CD4-positive, alpha-beta memory T cell (primary cell): ENCODE measurements at regions not wholly inside any gene's neighbourhood (a gene's known extent, or its start where the extent isn't known, plus 50 kb on each side); places are given as distances from the start of the nearest gene placed in this dataset.
A peak's percentile ranks its signal among the peaks of the same experiment; 100 is the strongest.
"Not testable (repeated sequence)": the region's sequence is repeated elsewhere in the genome, so short reads cannot be mapped to it uniquely, and the experiment has no call there.

Source experiments
- CTCF ChIA-PET: fragments of 350-600 bp; sonication (Branson Sonifier 250); formaldehyde crosslinking; loops from one replicate; lab custom pipeline; 2021; ENCODE audit warnings: inconsistent platforms; ENCODE audit not compliant: partially characterized antibody; lab: Charles Lee
- POLR2A ChIA-PET: fragments of 350-600 bp; sonication (Branson Sonifier 250); formaldehyde crosslinking; loops from one replicate; lab custom pipeline; 2021; ENCODE audit not compliant: partially characterized antibody; lab: Charles Lee
- DNase-seq, 5 donors: peaks; one replicate each; pipeline versions ENCODE4 v3.0.0 to v3.0.0-alpha.2; 2020 to 2022; ENCODE audit warnings: mixed read lengths in 1 of 5
- H3K27ac ChIP-seq: one replicate; pipeline ENCODE4 v1.7.0; 2013; ENCODE audit warnings: low read depth, low read length
- H3K27me3 ChIP-seq: 2 replicates; pipeline ENCODE4 v1.7.0; 2013; ENCODE audit warnings: mild to moderate bottlenecking, low read length, moderate library complexity; ENCODE audit not compliant: insufficient read depth
- H3K36me3 ChIP-seq: 2 replicates; pipeline ENCODE4 v1.7.0; 2013; ENCODE audit warnings: mild to moderate bottlenecking, low read length, moderate library complexity; ENCODE audit not compliant: insufficient read depth
- H3K4me1 ChIP-seq: 2 replicates; pipeline ENCODE4 v1.7.0; 2013; ENCODE audit warnings: mild to moderate bottlenecking, low read length, moderate library complexity; ENCODE audit not compliant: insufficient read depth
- H3K4me3 ChIP-seq, 2 donors: one replicate each; pipeline ENCODE4 v1.7.0; 2013; ENCODE audit warnings: low read length in 2 of 2, mild to moderate bottlenecking in 1 of 2
- H3K9me3 ChIP-seq, 2 donors: one replicate each; pipeline ENCODE4 v1.7.0; 2013; ENCODE audit warnings: low read length in 2 of 2, control low read depth in 1 of 2; ENCODE audit not compliant: control insufficient read depth in 1 of 2
- H3K27ac Mint-ChIP-seq, 7 donors: one replicate each; pipeline ENCODE4 v1.8.0; 2020 to 2021; ENCODE audit warnings: mixed read lengths in 7 of 7, mild to moderate bottlenecking in 6 of 7, inconsistent platforms in 3 of 7, moderate library complexity in 3 of 7
- H3K27me3 Mint-ChIP-seq, 2 donors: one replicate each; pipeline ENCODE4 v1.8.0; 2020 to 2021; ENCODE audit warnings: mixed read lengths in 2 of 2
- H3K36me3 Mint-ChIP-seq, 2 donors: one replicate each; pipeline ENCODE4 v1.8.0; 2020 to 2021; ENCODE audit warnings: mixed read lengths in 2 of 2, inconsistent platforms in 1 of 2, mild to moderate bottlenecking in 1 of 2
- H3K4me1 Mint-ChIP-seq, 4 donors: one replicate each; pipeline ENCODE4 v1.8.0; 2020 to 2021; ENCODE audit warnings: mixed read lengths in 4 of 4, mild to moderate bottlenecking in 1 of 4
- H3K4me3 Mint-ChIP-seq, 8 donors: one replicate each; pipeline ENCODE4 v1.8.0; 2020 to 2021; ENCODE audit warnings: mixed read lengths in 8 of 8, mild to moderate bottlenecking in 7 of 8, moderate library complexity in 6 of 8, inconsistent platforms in 3 of 8
- H3K9me3 Mint-ChIP-seq, 8 donors: one replicate each; pipeline ENCODE4 v1.8.0; 2020 to 2021; ENCODE audit warnings: mixed read lengths in 8 of 8, mild to moderate bottlenecking in 5 of 8, inconsistent platforms in 3 of 8, moderate library complexity in 1 of 8
- intact Hi-C: fragments of 100-400 bp; cut with micrococcal nuclease; formaldehyde crosslinking; loops from one replicate; pipeline ENCODE4 v1.15.1; 2023

DNA sequence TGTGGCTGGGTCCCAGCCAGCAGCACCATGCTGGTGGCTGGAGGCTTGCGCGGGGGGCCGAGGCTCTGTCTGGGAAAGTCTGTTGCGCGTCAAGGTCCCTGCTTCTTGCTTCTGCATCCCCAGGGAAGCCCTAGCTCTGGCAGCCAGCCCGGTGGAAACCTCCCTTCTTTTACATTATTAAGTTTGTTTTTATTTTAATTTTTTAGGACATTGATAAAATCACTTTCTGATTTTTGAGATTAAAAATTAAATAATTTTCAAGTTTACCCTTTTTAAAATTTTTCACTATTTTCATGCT lies 81.6 kb downstream of the TRIM51G start:
- H3K27ac Mint-ChIP-seq, H3K36me3 Mint-ChIP-seq, intact Hi-C loops, H3K4me3 ChIP-seq, H3K4me3 Mint-ChIP-seq, H3K27me3 Mint-ChIP-seq, H3K9me3 ChIP-seq, H3K4me1 ChIP-seq, H3K27me3 ChIP-seq, POLR2A ChIA-PET, H3K36me3 ChIP-seq, H3K27ac ChIP-seq, H3K4me1 Mint-ChIP-seq, DNase-seq, H3K9me3 Mint-ChIP-seq, CTCF ChIA-PET: not testable (repeated sequence)

DNA sequence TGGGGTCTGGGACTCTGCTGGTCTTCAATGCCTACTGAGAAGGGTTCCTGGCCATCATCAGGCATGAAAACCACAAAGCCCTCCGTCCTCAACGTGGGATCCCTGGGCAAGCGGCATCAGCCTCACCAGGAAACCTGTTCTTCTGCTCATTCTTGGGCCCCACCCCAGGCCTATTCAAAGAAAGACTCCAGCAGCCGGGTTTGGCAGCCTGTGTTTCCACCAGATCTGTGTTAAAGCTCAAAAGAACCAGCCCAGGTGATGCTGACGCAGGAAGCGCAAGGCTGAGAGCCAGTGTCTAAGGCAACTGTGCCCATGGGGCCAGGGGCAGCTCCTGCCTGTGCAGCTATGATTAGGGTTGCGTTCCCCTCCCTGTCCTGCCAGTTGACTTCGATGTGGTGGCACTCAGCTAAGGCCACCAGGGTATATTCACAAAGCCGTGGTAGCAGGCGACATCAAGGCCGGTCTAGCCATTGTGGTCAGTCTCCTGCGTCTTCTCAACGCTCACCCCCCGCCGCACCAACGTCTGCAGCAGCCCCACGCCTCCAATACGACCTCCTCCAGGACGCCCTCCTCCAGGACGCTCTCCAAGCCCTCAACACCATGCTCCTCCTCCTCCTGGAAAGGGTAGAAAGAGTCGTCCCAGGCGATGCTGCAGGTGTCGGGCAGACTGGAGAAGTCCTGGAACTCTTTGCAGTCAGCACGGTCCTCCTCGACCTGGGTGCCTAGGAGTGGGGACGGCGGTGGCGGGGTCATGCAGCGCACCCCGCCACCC lies 82.1 kb downstream of the TRIM51G start:
- H3K36me3 Mint-ChIP-seq, POLR2A ChIA-PET, H3K27me3 Mint-ChIP-seq, H3K9me3 Mint-ChIP-seq, H3K36me3 ChIP-seq, H3K4me1 Mint-ChIP-seq, DNase-seq, H3K9me3 ChIP-seq, H3K4me3 ChIP-seq, H3K27ac Mint-ChIP-seq, intact Hi-C loops, H3K4me1 ChIP-seq, H3K4me3 Mint-ChIP-seq, H3K27me3 ChIP-seq, CTCF ChIA-PET, H3K27ac ChIP-seq: not testable (repeated sequence)

DNA sequence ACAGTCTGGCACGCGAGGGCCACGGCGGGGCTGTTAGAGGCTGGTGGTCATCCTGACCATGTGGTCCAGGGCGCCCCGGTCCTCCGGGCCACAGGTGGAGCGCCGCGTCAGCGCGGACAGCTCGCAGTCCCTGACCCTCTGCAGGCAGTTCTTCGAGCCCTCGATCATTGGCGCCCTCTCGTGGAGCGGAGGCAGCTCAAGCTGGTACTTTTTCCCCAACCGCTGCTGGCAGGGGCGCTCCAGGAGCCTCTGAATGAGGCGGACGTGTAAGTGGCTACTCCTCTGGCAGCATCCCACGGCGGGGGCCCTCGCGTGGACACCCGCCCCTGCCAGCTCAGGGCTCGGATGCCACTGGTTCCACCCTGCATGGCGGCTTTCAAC lies 82.9 kb downstream of the TRIM51G start:
- H3K4me1 ChIP-seq, H3K9me3 Mint-ChIP-seq, H3K36me3 ChIP-seq, H3K4me3 ChIP-seq, CTCF ChIA-PET, intact Hi-C loops, DNase-seq, POLR2A ChIA-PET, H3K27ac Mint-ChIP-seq, H3K27ac ChIP-seq, H3K36me3 Mint-ChIP-seq, H3K9me3 ChIP-seq, H3K4me1 Mint-ChIP-seq, H3K4me3 Mint-ChIP-seq, H3K27me3 Mint-ChIP-seq, H3K27me3 ChIP-seq: not testable (repeated sequence)

DNA sequence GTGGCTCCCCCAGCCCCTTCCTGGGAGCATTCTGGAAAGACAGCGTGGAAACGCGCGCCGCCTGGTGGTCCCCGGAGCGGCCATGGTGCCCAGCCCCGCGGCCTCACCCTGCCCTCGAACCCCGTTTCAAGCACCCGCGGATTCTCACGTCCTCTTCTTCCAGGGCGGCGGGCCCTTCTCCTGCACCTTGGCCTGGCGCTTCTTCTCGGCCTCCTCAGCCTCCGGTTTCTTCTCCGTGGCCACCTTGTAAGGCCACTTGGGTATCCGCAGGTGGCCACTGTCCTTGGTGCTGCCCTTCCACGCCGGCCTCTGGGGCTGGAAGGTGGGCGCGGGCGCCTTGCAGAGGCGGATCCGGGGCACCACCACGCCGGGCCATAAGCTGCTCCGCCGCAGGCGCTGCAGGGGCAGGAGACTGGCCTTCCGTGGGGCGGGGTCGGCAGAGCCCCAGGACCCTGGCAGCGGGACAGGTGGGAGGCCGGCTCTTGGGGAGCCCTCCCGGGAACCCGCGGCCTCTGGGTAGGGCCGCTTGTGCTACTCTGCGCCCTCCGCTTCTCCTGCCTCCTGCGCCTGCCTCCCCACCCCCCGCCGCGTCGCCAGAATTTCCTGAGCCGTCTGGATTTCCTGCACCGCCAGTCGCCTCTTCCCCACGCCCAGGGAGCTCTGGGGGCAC lies 83.4 kb downstream of the TRIM51G start:
- H3K27ac ChIP-seq, result no peak overlapping the region
- no peaks in the 10 kb centered on the region for H3K36me3 ChIP-seq
- H3K27me3 ChIP-seq, result no peaks in the 10 kb centered on the region
- Mint-ChIP-seq H3K4me3 (no peak overlapping the region), H3K36me3 (no peaks in the 10 kb centered on the region), H3K27me3 (no peaks in the 10 kb centered on the region), H3K27ac (no peak overlapping the region), H3K4me1 (no peaks in the 10 kb centered on the region), H3K9me3 (peaks cover 0 to 2% (median 0%) of the 10 kb centered on the region in 8 donors)
- intact Hi-C loops, result no loop called here
- H3K4me3 ChIP-seq, result no peak overlapping the region
- H3K9me3 ChIP-seq, result no peaks in the 10 kb centered on the region
- POLR2A ChIA-PET, result no interaction called here
- H3K4me1 ChIP-seq, result no peaks in the 10 kb centered on the region
- CTCF ChIA-PET, result no interaction called here
- DNase-seq, result peak in 1 of 5 donors; percentile 15

DNA sequence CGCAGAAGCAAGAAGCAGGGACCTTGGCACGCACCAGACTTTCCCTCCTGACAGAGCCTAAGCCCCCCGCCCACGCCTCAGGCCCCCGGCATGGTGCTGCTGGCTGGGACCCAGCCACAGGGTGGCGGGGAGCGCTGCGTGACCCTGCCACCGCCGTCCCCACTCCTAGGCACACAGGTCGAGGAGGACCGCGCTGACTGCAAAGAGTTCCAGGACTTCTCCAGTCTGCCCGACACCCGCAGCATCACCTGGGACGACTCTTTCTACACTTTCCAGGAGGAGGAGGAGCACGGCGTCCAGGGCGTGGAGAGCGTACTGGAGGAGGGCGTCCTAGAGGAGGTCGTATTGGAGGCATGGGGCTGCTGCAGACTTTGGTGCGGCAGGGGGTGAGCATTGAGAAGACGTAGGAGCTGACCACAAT lies 103.7 kb downstream of the TRIM51G start:
- H3K27me3 Mint-ChIP-seq, result no peaks in the 10 kb centered on the region
- CTCF ChIA-PET, result no interaction called here
- Histone ChIP-seq H3K4me1 (no peaks in the 10 kb centered on the region), H3K4me3 (no peak overlapping the region), H3K27me3 (no peaks in the 10 kb centered on the region), H3K27ac (no peak overlapping the region), H3K36me3 (no peaks in the 10 kb centered on the region), H3K9me3 (no peaks in the 10 kb centered on the region)
- H3K4me3 Mint-ChIP-seq, result no peak overlapping the region
- H3K27ac Mint-ChIP-seq, result no peak overlapping the region
- no peaks in the 10 kb centered on the region for H3K4me1 Mint-ChIP-seq
- peaks cover 0 to 2% (median 0%) of the 10 kb centered on the region in 8 donors for H3K9me3 Mint-ChIP-seq
- intact Hi-C loops, result no loop called here
- no peaks in the 10 kb centered on the region for H3K36me3 Mint-ChIP-seq
- POLR2A ChIA-PET, result no interaction called here
- peak in 1 of 5 donors; percentile 13 for DNase-seq

DNA sequence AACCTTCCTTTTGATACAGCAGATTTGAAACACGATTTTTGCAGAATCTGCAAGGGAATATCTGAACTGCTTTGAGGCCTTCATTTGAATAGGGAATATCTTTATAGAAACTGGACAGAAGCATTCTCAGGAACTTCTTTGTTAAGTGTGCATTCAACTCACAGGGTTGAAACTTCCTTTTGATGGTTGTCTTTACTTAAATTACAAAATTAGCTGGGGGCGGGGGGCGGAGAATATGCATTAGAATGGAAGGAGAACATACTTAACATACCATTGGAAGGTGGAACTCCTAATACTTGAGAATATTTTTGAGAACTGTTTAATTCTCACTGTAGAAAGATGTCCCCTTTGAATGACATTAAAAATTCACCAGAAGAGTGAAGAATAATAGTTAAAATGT lies 104.4 kb downstream of the TRIM51G start:
- POLR2A ChIA-PET, result no interaction called here

More for the DNA sequence above, 104.4 kb downstream of the TRIM51G start:
- no peaks in the 10 kb centered on the region for H3K27me3 ChIP-seq
- Mint-ChIP-seq H3K4me3 (no peak overlapping the region), H3K36me3 (no peaks in the 10 kb centered on the region), H3K9me3 (peaks cover 0 to 2% (median 0%) of the 10 kb centered on the region in 8 donors), H3K27ac (no peak overlapping the region), H3K27me3 (no peaks in the 10 kb centered on the region), H3K4me1 (no peaks in the 10 kb centered on the region)
- no peaks in the 10 kb centered on the region for H3K4me1 ChIP-seq
- CTCF ChIA-PET, result no interaction called here
- intact Hi-C loops, result no loop called here
- H3K36me3 ChIP-seq, result no peaks in the 10 kb centered on the region
- no peak overlapping the region for H3K4me3 ChIP-seq
- DNase-seq, result no peak
- H3K9me3 ChIP-seq, result no peaks in the 10 kb centered on the region
- H3K27ac ChIP-seq, result no peak overlapping the region
